ENCODE measurements at regions not wholly inside any gene's neighbourhood (a gene's known extent, or its start where the extent isn't known, plus 50 kb on each side); places are given as distances from the start of the nearest gene placed in this dataset.

DNA sequence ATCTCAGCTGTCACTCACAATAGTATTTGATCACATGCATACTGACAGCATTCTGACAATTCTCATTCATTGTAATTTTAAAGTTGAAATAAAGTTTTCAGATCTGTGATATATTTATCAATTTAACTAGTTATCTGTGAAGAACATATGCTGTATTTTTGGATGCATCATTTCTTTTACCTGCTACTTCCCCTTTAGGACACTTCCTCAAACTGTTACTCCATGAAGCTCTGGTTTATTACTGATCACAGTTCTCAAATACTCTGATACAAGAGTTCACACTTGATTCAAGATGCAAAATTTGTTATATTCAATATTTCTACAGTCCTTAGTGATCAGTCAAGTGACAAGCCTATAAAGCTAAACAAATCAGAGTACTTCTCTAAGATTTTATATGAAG lies 1655.2 kb downstream of the LRRC4C start:
- TF ChIP-seq CTCF (IDR thresholded peaks at IDR 0.05; ENCODE audit: low read depth, low read length) = no peak
- no peak for TF ChIP-seq EZH2phosphoT487 (IDR thresholded peaks at IDR 0.05; ENCODE audit: low read depth)
